ENCODE measurements at regions not wholly inside any gene's neighbourhood (a gene's known extent, or its start where the extent isn't known, plus 50 kb on each side); places are given as distances from the start of the nearest gene placed in this dataset.

DNA sequence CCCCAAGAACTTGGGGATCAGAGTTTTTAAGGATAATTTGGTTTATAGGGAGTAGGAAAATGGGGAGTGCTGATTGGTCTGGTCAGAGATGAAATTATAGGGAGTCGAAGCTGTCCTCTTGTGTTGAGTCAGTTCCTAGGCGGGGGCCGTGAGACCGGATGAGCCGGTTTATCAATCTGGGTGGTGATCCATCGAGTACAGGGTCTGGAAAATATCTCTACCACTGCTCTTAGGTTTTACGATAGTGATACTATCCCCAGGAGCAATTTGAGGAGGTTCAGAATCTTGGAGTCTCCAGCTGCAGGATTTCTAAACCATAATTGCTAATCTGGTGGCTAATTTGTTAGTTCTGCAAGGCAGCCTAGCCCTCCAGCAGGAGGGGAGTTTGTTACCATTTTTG, 403.4 kb downstream of the CDH11 start:
- TF ChIP-seq, protein P1, sequence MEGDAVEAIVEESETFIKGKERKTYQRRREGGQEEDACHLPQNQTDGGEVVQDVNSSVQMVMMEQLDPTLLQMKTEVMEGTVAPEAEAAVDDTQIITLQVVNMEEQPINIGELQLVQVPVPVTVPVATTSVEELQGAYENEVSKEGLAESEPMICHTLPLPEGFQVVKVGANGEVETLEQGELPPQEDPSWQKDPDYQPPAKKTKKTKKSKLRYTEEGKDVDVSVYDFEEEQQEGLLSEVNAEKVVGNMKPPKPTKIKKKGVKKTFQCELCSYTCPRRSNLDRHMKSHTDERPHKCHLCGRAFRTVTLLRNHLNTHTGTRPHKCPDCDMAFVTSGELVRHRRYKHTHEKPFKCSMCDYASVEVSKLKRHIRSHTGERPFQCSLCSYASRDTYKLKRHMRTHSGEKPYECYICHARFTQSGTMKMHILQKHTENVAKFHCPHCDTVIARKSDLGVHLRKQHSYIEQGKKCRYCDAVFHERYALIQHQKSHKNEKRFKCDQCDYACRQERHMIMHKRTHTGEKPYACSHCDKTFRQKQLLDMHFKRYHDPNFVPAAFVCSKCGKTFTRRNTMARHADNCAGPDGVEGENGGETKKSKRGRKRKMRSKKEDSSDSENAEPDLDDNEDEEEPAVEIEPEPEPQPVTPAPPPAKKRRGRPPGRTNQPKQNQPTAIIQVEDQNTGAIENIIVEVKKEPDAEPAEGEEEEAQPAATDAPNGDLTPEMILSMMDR (IDR thresholded peaks at IDR 0.05), result no peak
- TF ChIP-seq POLR2A (IDR thresholded peaks at IDR 0.05), result no peak
